Fibroblast of skin of left biceps (primary cell): ENCODE measurements at regions not wholly inside any gene's neighbourhood (a gene's known extent, or its start where the extent isn't known, plus 50 kb on each side); places are given as distances from the start of the nearest gene placed in this dataset.
A peak's percentile ranks its signal among the peaks of the same experiment; 100 is the strongest.
"Not testable (repeated sequence)": the region's sequence is repeated elsewhere in the genome, so short reads cannot be mapped to it uniquely, and the experiment has no call there.

Experiments
- DNase-seq, 2 experiments: peaks; one replicate each; pipeline ENCODE4 v3.0.0-alpha.2; 2013; ENCODE audit warnings: low read depth in 2 of 2

DNA sequence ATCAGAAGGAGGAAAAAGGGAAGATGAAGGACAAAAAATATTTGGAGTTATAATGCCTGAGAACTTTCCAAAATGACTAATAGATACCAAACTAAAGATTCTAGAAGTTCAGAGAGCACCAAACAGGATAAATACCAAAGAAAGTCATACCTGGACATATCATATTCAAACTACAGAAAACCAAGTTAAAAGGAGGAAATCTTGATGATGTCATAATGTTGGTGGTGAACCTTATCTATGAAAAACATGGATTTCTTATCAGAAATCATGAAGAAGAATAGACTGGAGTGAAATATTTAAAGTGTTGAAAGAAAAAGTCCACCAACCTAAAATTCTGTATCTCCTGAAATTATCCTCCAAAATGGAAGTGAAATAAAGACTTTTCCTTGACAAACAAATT lies 389.2 kb downstream of the JRKL start:
- no peak for DNase-seq

DNA sequence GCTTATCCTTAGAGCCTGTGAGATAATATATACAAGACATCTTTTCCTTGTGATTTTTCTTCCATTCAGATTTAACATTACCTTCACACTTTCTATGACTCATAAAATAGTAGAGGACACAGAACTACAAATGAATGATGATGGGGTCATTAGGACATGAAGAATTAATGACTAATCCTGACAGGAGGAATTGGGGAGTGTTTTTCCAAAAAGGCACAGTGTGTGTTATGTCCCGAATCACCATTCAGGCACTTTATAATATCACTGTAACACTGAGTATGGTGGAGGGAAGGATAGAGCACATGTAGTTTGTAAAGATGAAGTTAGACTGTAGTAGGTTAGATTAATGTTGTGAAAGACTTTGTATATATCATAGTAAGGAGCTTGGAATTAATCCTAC lies 391.3 kb downstream of the JRKL start:
- no peak for DNase-seq

DNA sequence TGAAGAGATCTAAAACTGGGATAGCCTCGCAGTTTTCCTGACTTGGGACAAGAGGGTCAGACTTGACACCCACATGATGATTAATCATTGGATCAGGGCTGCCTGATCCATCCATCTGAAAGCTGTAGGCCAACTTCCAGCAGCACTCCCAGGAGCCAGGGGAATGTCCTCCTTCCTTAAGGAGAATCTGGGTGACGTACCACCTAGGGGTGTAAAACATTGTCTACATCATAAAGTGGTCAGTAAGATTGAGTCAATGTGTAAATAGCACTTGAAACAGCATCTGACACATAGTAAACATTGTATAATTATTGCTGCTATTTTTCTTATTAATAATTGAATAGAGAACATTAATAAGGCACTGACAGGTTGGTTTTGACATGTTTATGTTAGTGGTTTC lies 392.8 kb downstream of the JRKL start:
- no peak for DNase-seq

DNA sequence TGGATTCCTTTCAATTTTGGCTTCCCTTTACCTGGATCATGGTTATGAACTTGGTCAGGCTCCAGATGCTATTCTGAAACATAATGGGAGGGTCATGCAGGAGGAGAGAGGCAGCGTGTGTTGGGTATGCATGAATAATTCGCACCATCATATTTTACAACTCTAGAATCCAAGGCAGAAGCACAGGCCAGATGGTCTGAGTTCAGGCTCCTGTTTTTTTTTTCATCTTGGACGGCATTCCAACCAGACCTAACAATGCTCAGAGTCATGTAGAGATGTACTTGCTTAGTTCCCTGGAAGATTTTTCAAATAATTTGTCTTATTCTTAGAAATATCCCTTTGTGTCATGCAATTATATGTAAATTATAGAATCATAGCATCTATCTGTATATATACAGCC lies 393.5 kb downstream of the JRKL start:
- no peak for DNase-seq

DNA sequence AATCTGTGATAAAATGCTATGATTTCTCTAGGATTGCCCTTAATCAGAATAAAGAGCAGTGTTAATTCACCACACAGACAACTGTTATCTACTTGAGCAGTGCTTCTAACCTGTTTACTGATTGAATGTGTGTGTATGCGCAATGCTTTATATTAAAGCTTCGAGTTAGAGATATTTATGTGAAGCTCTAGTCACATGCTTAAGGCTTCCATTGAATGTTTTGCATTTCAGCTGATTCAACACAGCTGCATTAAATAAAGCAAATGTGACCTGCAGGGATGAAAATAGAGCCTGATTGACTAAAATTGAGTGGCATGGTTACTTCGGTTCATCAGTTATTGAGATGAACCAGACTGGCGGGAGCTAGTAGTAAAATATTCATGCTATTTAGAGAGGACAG lies 395.3 kb downstream of the JRKL start:
- no peak for DNase-seq

DNA sequence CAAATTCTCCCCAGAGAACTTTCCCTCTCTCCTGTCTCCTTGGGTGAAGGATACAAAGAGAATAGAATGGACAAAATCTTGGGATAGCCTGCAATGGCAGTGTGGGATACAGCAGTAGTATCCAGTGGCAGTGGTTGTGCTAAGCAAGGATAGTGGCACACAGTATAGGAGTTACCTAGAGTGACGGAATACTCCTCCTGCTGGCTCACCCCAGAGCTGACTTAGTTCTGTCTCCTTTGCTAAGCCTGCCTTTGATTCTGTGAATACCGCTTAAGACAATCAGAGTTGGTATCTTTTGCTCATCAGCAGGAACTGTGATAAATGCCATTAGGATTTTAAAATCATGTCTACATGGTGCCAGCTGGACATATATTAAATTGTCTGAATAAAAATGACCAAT lies 404.3 kb downstream of the JRKL start:
- no peak for DNase-seq

DNA sequence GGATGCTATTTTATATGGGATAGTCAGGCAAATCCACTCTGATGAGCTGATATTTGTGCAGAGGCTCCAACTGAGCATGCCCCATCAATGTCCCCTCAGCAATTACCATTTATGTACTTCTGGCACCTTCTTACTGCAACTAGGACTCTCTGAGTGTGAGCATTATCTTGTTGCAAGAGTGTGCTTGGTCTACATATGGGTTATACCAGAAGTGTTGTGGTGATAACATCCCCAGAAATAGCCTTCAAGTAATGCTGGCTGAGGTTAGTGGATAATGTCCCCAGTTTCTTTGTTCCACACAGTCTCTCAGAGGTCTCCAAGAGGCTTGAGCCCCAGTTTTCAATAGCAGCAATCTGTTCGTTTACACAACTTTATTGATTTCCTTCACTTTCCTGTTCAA lies 408.6 kb downstream of the JRKL start:
- no peak for DNase-seq

DNA sequence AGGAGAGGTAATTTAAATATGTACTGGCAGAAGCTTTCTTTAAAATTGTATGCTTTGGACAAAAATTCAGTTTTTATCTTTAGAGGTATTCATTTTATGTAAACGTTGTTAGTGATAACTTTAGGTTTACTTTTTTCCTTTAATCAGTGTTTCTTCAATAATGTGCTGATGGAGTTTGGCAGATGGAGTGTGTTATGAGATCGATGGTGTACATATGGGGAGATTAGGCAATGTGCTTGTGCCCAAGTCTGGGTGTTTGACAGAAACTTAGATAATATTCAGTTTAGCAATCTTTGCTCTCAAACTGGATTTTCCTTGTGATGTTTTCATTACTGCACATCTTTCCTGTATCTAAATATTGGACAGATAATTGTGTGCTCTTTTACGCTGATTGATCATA lies 425.4 kb downstream of the JRKL start:
- DNase-seq: no peak

DNA sequence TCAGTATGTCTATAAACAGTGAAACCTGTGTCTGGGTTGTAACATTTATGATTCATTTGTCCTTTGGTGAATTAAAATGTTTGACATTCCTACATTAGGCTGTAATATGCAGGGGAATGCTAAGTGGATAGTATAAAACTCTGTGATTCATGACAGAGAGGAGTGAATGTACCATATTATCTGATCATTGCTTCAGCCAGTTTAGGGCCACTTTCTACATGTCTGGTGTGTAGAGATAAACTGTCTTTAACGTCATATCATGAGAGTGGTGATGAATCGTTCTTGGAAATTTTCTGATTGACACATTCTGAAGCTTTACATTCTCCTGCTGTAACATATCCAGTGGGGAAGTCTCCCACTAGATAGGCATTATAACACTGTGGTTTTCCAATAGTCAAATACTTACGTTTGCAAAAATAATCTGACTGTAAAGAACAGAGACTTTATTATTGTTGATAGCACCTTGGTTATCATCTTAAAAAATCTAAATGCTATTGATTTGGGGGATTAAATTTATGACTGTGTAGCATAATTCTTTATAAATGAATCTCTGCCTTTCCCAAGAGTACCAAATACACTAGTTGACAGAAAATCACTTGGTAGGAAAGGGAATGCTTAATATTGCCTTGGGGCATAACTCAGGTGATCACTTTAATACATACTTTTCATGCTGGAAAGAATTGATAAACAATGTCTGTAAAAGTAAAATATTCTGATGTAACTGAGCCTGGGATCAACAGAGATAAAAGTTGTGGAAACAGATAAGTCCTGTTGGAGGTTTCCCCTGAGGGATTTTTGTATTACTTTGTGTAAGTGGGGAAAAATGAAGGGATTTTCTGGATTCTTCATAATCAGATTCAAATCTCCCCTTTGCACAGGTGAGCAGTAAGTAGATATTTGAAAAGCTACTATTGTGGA lies 427.9 kb downstream of the JRKL start:
- peak in 1 of 2 experiments; percentile 6 for DNase-seq

DNA sequence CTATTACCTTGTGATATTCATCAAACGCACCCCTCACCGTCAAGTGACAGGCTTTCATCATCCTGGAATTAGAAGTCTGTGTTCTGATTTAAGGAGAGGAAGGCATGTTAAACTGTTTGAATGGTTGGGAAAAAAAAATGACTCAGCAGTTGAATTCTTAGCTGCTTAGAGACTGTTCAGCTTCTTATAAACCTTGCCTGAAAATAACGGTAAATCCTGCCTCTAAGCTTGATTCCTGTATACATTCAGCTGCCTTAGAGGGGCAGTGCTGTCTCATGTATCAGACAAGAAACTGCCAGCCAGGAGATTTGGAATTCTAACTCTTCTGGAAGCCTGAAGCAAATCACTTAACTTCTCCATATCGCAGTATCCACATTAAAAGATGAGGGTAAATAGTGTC lies 437.4 kb downstream of the JRKL start:
- DNase-seq: no peak

DNA sequence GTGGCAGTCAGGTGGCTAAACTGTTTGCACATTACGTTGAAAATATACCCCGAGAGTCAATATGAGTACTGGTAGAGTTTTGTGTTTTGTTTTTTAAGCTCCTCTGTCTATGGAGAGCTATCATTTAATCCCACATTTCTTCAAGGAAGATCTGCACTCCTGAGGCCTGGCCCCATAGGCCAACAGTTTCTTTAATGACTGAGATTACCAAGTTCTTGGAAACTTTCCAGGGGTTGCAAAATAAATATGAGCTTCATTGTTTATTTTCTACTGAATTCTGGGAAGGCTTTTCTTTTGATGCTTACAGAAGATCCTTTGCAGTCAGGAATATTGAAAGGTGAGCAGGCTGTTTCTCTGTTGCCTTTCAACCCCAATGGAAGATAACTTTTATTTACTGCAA lies 452.0 kb downstream of the JRKL start:
- no peak for DNase-seq

DNA sequence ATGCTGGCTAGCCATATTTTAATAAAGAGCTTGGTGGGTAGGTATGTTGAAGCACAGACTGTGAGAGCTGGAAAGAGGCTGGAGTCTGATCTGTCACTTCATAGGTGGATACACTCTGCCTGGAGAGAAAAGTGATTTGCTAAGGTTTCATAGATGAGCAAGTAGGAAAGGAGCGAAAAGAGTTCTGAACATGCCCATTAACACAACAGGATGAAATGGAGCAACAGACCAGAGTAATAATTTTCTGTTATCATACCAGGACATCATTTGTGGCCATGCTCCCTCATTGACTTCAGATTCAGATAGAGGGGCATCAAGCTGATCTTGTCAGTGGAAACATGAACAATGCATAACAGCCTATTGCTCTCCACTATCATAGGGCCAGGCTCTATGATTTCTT lies 452.9 kb downstream of the JRKL start:
- DNase-seq: no peak

DNA sequence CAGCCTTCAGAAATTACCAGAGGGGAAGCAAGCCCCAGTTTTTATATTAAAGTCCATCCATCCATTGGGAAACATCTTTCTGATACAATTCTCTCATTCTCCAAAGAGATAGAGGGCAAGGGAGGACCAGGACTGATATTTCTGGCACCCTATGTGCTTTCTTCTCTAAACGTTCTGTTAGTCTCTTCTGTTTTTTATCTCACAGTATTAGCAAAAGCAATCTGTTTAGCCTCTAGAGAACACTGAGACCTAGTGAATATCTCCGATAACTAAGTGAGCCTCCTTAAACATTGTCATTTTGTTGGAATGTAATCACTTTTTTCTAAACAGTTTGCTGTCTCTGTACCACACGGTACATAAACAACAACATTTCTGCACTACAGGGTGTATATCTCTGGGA lies 464.6 kb downstream of the JRKL start:
- DNase-seq: no peak

DNA sequence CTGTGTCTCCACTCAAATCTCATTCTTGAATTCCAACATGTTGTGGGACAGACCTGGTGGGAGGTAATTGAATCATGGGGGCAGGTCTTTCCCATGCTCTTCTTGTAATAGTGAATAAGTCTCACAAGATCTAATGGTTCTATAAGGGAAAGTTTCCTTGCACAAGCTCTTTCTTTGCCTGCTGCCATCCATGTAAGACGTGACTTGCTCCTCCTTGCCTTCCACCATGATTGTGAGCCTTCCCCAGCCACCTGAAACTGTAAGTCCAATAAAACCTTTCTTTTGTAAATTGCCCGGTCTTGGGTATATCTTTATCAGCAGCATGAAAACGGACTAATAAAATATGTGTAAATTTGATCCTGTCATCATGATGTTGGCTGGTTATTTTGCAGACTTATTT lies 471.9 kb downstream of the JRKL start:
- DNase-seq: not testable (repeated sequence)

DNA sequence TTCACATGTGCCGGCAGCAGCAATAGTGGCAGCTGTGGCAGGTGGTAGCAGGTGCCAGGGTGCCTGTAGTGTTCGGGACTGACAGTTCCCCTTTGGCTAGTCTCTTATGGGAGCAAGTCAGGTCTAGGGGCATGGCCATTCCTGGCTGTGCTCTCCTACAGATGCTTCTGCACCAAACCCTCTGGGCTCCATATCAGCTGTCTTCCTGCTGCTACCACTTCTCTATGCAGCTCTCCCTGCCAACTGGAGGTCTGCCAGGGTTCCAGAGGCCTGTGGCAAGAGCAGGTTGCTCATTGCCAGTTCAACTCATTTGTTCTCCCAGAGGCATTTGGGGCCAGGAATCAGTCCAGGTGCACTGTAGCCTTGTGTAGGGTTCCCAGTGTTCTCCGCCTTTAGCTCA lies 473.7 kb downstream of the JRKL start:
- DNase-seq: no peak

DNA sequence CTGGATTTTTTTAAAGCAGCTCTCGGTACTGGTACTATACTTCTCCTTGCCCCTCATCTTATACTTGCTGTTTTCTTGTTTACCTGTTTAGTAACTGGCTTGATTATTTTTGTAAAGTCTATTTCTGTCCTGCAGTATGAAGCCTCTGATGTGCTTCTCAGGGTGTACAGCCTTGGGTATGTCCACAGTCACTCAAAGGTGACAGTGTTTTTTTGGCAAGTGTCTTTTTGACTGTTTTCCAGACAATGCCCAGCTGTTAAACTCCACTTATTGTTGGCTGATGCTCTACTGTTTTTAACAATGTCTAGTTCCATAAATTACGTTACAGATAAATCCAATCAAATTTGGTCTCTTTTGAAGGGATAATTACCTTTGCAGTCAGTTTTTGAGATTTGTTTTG lies 475.2 kb downstream of the JRKL start:
- DNase-seq: no peak

DNA sequence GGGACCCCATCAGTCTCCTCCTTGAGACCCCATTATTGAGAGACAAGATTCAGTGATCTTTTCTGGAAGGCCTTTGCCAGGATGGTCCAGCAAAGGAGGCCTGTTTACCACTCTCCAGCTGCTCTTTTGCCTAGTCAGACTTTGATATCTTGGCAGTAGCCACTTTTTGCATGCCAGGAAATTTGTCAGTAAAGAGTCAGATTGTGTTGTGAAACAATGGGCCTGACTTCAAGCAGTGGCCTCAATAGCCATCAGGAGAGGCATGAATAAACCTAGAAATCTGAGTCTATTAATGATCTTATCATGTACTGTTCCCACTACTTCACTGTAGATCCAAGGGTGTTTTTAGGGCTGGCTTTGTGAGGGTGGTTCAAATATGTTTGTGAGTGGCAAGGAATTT lies 479.4 kb downstream of the JRKL start:
- DNase-seq: no peak

DNA sequence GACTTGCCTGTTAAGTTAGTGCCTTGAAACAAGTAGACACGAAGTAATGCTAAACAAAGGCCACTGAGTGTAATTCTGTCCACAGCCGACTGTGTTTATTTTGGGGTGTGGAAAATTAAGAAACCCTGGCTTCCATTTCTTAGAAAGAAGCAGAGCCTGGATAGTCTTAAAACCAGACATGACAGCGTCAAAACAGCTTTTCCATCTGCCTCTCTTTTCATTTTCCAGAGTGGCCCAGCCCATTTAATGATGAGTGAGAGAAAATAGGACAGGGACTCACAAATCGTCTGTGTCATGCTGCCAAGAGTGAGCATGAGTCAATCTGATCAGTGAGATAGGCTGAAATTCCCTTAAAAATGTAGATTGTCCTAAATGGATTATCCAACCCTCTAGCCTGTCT lies 485.9 kb downstream of the JRKL start:
- no peak for DNase-seq

DNA sequence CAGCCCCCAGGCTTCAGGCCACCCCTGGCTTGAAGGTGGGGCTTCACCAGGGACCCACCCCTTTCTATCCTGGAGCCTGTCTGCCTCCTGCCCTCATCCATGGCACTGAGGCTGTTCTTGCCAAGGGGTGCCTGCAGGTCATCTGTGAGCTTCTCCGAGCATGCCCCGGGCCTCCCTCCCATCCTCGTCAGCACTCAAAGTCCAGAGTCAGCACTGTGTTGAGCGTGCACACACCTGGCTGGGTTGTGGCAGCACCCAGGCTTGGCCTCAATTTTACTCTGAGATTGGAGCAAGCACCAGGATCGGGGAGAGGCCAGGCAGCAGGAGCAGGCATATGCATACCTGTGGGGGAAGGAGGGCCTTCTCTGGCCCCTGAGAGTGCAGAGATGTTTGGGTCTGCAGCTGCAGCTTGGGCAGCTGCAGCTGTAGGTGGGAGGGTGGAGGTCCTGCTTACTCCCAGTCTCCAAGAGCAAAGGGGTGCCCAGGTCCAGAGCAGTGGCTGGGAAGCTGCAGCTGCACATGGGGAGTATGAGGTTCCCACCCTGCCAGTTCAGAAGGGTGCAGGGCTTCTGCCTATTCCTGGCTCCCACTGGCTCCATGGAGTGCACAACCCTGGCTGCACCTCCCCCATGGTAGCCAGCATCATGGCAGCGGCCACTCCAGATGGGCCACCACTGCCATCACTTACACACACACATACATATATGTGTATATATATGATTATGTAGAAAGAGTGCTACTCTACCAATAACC lies 488.7 kb downstream of the JRKL start:
- no peak for DNase-seq

DNA sequence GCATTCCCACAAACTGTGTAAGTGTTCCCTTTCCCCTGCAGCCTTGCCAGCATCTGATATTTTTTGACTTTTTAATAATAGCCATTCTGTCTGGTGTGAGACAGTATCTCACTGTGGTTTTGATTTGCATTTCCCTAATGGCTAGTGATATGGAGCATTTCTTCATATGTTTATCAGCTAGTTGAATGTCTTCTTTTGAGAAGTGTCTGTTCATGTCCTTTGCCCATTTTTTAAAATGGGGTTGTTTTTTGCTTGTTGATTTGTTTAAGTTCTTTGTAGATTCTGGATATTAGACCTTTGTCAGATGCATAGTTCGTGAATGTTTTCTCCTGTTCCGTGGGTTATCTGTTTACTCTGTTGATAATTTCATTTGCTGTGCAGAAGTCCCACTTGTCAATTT lies 492.8 kb downstream of the JRKL start:
- not testable (repeated sequence) for DNase-seq

DNA sequence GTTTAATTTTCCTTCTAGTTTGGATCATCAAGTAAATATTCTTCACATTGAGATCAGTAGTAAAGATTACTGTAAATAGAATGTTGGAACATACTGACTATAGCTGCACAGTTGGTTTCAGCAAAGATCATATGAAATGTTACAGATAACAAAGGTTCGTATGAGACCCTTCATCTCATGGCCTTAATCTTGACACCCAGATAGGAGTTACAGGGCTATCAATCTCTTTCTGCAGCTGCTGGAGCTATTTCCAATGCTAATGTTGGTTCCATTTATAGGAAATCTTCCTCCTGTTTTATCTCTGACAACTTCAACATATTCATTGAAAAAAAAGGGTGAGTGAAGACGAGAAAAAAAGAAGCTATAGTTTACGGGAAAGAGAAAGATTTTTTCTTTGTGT lies 495.6 kb downstream of the JRKL start:
- DNase-seq: no peak

DNA sequence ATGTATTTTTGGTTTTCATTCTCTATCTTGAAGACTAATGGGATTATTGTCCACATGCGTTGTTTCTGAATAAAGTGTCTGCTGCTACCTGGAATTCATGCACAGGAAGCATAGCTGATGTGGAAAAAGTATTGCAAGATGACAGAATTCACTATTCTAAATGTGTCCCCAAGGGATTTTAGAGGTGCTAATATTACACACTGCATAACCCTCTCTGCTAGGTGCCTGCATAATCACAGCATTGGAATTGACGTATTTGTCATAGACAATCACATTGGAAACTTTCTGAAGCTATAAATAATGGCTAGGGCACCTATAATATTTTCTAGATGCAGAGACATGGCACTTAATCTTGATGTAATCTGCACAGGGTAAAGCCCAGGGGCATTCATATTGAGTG lies 496.1 kb downstream of the JRKL start:
- no peak for DNase-seq

DNA sequence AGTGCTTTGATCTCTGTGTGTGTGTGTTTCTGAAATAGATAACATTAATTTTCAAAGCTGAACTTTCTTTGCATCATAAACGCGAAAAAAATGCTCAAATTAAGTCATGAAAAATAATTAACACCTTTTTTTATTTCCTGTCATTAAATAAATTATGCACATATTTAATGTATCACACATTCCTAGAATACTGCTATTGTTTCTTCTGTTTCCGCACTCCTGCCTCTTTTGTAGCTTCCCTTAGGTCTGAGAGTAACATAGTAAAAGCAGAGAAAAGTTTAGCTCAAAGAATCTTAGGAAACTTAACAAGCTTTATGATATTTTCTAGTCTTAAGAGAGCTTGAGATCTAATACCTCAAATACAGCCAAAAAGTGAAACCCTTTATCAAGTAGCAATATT lies 504.2 kb downstream of the JRKL start:
- DNase-seq: no peak
